ENCODE measurements at regions not wholly inside any gene's neighbourhood (a gene's known extent, or its start where the extent isn't known, plus 50 kb on each side); places are given as distances from the start of the nearest gene placed in this dataset.

GRCh38 chr3:150319900-150320299, 88.2 kb upstream of the TSC22D2 start:
- peak in 1 of 2 donors; percentile 75 for DNase-seq (ENCODE audit: low read depth in 1 of 2, low spot score in 1 of 2)
- peaks cover under 1% of the 10 kb centered on the region for H3K4me1 ChIP-seq (ENCODE audit: low read depth)
- TF ChIP-seq CTCF (IDR thresholded peaks at IDR 0.05; ENCODE audit: low read depth, low read length), result no peak
- H3K36me3 ChIP-seq, result no peaks in the 10 kb centered on the region
- H3K27me3 ChIP-seq, result no peaks in the 10 kb centered on the region
- no peaks in the 10 kb centered on the region for H3K9me3 ChIP-seq (ENCODE audit: low read depth)
- H3K27ac ChIP-seq, result no peak overlapping the region
- no peak overlapping the region for H3K4me3 ChIP-seq

- Histone ChIP-seq H3K36me3 (no peaks in the 10 kb centered on the region), H3K4me1 (ENCODE audit: low read depth) (peaks cover 6% of the 10 kb centered on the region), H3K27me3 (no peaks in the 10 kb centered on the region), H3K9me3 (ENCODE audit: low read depth) (no peaks in the 10 kb centered on the region), H3K27ac (no peak overlapping the region), H3K4me3 (no peak overlapping the region)
- no peak for DNase-seq (ENCODE audit: low read depth in 1 of 2, low spot score in 1 of 2)
- TF ChIP-seq CTCF (IDR thresholded peaks at IDR 0.05; ENCODE audit: low read depth, low read length), result no peak
Observed at GRCh38 chr3:150317469-150317868, 90.6 kb upstream of the TSC22D2 start.

- TF ChIP-seq CTCF (IDR thresholded peaks at IDR 0.05; ENCODE audit: low read depth, low read length), result no peak
- no peak for DNase-seq (ENCODE audit: low read depth in 1 of 2, low spot score in 1 of 2)
- Histone ChIP-seq H3K4me3 (no peak overlapping the region), H3K27me3 (no peaks in the 10 kb centered on the region), H3K4me1 (ENCODE audit: low read depth) (peaks cover 6% of the 10 kb centered on the region), H3K9me3 (ENCODE audit: low read depth) (no peaks in the 10 kb centered on the region), H3K36me3 (no peaks in the 10 kb centered on the region), H3K27ac (no peak overlapping the region)
Observed at GRCh38 chr3:150315721-150316120, 92.4 kb upstream of the TSC22D2 start.

- peak; percentile 36 to 43 for DNase-seq (ENCODE audit: low read depth in 1 of 2, low spot score in 1 of 2)
- Histone ChIP-seq H3K27me3 (no peaks in the 10 kb centered on the region), H3K4me1 (ENCODE audit: low read depth) (peaks cover 6% of the 10 kb centered on the region), H3K4me3 (no peak overlapping the region), H3K36me3 (no peaks in the 10 kb centered on the region), H3K9me3 (ENCODE audit: low read depth) (no peaks in the 10 kb centered on the region), H3K27ac (no peak overlapping the region)
- TF ChIP-seq CTCF (IDR thresholded peaks at IDR 0.05; ENCODE audit: low read depth, low read length), result no peak
Observed at GRCh38 chr3:150314248-150315004, 93.7 kb upstream of the TSC22D2 start.

- Histone ChIP-seq H3K9me3 (ENCODE audit: low read depth) (no peaks in the 10 kb centered on the region), H3K27ac (no peak overlapping the region), H3K4me3 (no peak overlapping the region), H3K27me3 (no peaks in the 10 kb centered on the region), H3K4me1 (ENCODE audit: low read depth) (peaks cover 6% of the 10 kb centered on the region), H3K36me3 (no peaks in the 10 kb centered on the region)
- no peak for TF ChIP-seq CTCF (IDR thresholded peaks at IDR 0.05; ENCODE audit: low read depth, low read length)
- no peak for DNase-seq (ENCODE audit: low read depth in 1 of 2, low spot score in 1 of 2)
Observed at GRCh38 chr3:150312018-150312657, 96.0 kb upstream of the TSC22D2 start.

Data from cardiac muscle cell (in vitro differentiated cells and primary cell).